ENCODE measurements at regions not wholly inside any gene's neighbourhood (a gene's known extent, or its start where the extent isn't known, plus 50 kb on each side); places are given as distances from the start of the nearest gene placed in this dataset.

DNA sequence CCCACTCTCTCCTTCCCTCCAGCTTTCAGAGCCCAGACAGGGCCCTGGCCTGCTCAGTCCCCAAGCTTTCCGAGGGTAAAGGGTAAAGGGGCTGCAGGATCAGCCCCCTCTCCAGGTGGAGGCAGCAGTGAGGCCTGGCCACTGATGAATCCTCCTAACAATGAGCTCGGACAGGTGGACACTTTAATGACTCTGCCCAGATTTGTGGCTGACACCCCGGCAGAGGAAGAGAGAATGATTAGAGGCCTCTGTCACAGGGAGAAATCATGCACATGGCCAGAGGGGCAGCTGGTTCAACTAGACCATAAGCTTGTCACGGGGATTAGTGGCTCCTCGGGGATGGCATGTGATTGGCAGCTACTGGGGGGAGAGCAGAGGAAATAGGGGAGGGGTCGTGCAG lies 587.5 kb upstream of the B3GAT1 start:
- in situ Hi-C loops (cut with MboI; ENCODE audit: low pct_unique_long_range_greater_than_20kb, low sequenced_read_pairs, unreplicated experiment): no loop called here
- TF ChIP-seq CTCF (IDR thresholded peaks at IDR 0.05; ENCODE audit: extremely low read depth, insufficient read depth, missing control alignments): no peak

DNA sequence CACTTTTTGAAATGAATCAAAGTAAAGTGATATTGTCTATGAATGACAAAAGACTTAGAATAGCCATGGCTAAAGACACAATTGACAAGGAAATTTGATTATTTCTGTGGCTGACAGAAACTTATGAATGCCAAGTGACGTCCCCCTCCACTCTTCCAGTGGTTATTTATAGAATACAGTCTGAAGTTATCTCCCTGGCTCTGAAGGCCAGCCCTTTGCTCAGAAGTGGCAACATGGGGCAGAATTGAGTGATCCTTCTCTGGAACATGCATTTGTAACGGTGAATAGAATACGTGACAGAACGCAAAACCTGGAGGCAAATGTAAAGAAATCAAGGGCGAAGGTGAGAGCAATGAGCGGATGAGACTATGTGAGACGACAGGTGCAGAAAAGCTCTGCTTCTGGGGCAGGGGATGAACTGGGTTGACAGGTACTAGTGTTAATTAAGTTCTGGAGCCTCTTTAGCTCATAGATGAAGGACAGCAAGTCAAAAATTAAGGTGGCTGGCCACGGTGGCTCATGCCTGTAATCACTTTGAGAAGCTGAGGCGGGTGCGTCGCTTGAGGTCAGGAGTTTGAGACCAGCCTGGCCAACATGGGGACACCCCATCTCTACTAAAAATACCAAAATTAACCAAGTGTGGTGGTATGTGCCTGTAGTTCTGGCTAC lies 585.7 kb upstream of the B3GAT1 start:
- no peak for DNase-seq (ENCODE audit: low spot score)
- no peak for TF ChIP-seq CTCF (IDR thresholded peaks at IDR 0.05; ENCODE audit: extremely low read depth, insufficient read depth, missing control alignments)
- in situ Hi-C loops (cut with MboI; ENCODE audit: low pct_unique_long_range_greater_than_20kb, low sequenced_read_pairs, unreplicated experiment): no loop called here

More for the DNA sequence above, 587.5 kb upstream of the B3GAT1 start:
- no peak for DNase-seq (ENCODE audit: low spot score)

GRCh38 chr11:134995741-134996140 lies 583.7 kb upstream of the B3GAT1 start:
- no peak for TF ChIP-seq CTCF (IDR thresholded peaks at IDR 0.05; ENCODE audit: extremely low read depth, insufficient read depth, missing control alignments)
- in situ Hi-C loops (cut with MboI; ENCODE audit: low pct_unique_long_range_greater_than_20kb, low sequenced_read_pairs, unreplicated experiment): no loop called here
- no peak for DNase-seq (ENCODE audit: low spot score)

DNA sequence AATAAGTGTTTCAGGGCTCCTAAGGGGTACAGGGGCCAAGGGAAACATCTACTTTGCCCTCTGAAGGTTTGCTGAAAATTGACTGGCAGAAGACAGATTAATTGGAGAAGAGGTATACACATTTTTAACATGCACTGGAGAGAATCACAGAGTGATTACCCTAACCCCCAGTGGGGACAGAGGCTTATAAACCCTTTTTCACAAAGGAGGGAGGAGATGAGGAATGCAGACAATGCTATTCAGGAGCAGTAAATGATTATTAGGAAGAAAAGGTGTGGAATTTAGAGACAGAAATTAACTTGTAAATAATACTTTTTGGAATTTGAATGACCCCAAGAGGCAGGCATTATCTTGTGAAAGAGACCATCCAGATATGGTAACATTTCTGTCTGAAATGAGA lies 582.4 kb upstream of the B3GAT1 start:
- no peak for DNase-seq (ENCODE audit: low spot score)
- in situ Hi-C loops (cut with MboI; ENCODE audit: low pct_unique_long_range_greater_than_20kb, low sequenced_read_pairs, unreplicated experiment): no loop called here
- no peak for TF ChIP-seq CTCF (IDR thresholded peaks at IDR 0.05; ENCODE audit: extremely low read depth, insufficient read depth, missing control alignments)

- in situ Hi-C loops (cut with MboI; ENCODE audit: low pct_unique_long_range_greater_than_20kb, low sequenced_read_pairs, unreplicated experiment): no loop called here
- TF ChIP-seq CTCF (IDR thresholded peaks at IDR 0.05; ENCODE audit: extremely low read depth, insufficient read depth, missing control alignments): no peak
- DNase-seq (ENCODE audit: low spot score): no peak
Measured at GRCh38 chr11:134993691-134994243, 581.7 kb upstream of the B3GAT1 start.

DNA sequence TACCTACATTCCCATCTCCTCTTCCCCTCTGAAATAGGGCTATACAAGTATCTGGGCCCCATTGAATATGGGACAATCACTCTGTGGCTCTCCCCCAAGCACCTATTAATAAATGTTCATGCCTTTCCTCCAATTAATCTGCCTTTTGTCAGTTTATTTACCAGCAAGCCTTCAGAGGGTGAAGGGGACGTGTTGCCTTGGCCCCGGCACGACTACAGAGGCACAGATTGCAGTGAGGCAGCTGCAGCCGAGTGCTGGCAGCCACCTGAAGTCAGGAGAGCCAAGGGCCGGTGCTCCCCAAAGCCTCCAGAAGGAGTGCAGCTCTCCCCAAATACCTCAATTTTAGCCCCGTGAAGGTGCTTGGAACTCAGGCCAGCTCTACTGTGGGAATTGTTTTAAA lies 580.9 kb upstream of the B3GAT1 start:
- in situ Hi-C loops (cut with MboI; ENCODE audit: low pct_unique_long_range_greater_than_20kb, low sequenced_read_pairs, unreplicated experiment): no loop called here
- TF ChIP-seq CTCF (IDR thresholded peaks at IDR 0.05; ENCODE audit: extremely low read depth, insufficient read depth, missing control alignments): no peak
- DNase-seq (ENCODE audit: low spot score): no peak
